ENCODE measurements at regions not wholly inside any gene's neighbourhood (a gene's known extent, or its start where the extent isn't known, plus 50 kb on each side); places are given as distances from the start of the nearest gene placed in this dataset.
"Not testable (repeated sequence)": the region's sequence is repeated elsewhere in the genome, so short reads cannot be mapped to it uniquely, and the experiment has no call there.

DNA sequence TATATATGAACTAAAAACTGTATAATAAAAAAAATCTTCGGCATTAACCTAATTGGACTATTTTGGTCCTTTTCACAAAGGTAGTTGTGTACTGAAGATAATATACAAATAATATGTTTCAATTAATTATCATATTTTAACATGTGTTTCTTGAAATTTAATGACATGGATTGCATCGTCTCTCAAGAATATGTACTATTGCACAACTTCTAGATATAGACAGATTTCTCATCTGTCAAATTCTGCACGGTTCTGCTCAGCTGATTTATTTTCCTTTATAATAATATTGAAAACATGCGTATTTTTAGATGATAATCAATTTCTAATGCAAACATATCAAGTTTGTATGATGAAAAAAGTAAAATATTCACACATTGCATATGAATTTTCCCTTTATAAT is 498.7 kb upstream of the PABPC4L start:
- CTCF ChIA-PET, result no interaction called here
- intact Hi-C loops (cut with micrococcal nuclease), result no loop called here
- Histone ChIP-seq H3K79me2 (ENCODE audit: insufficient read depth, low read length) (no peaks in the 10 kb centered on the region), H3K9me3 (ENCODE audit: control insufficient read depth in 1 of 2, insufficient read depth in 1 of 2, low read depth in 1 of 2, low read length in 2 of 2) (no peaks in the 10 kb centered on the region), H3K4me3 (replicated peaks in 1 of 2; ENCODE audit: low read depth in 1 of 2, low read length in 2 of 2) (no peak overlapping the region), H3K36me3 (ENCODE audit: control insufficient read depth in 1 of 2, insufficient read depth in 2 of 2, low read length in 2 of 2) (no peaks in the 10 kb centered on the region), H3K9me2 (ENCODE audit: insufficient read depth) (no peaks in the 10 kb centered on the region), H2AFZ (ENCODE audit: low read depth, low read length, poor library complexity, severe bottlenecking) (no peak overlapping the region), H3K4me2 (ENCODE audit: low read length) (no peak overlapping the region), H3K27me3 (ENCODE audit: insufficient read depth, low read length) (no peaks in the 10 kb centered on the region), H3K4me1 (ENCODE audit: control insufficient read depth in 1 of 2, insufficient read depth in 2 of 2, low read length in 2 of 2) (no peaks in the 10 kb centered on the region), H3K27ac (ENCODE audit: low read depth, low read length) (no peak overlapping the region), H4K20me1 (ENCODE audit: insufficient read depth) (no peaks in the 10 kb centered on the region), H3K9ac (ENCODE audit: low read length) (no peak overlapping the region)
- POLR2A ChIA-PET, result no interaction called here
- BruUV-seq (replicated peaks), result no TSS peak
- TF ChIP-seq CBX3 (IDR thresholded peaks at IDR 0.05; ENCODE audit: low read depth) (no peak), CEBPB (IDR thresholded peaks at IDR 0.05; ENCODE audit: low read depth) (no peak), ZFX (IDR thresholded peaks at IDR 0.05) (no peak), EZH2 (IDR thresholded peaks at IDR 0.05) (no peak), ATF3 (IDR thresholded peaks at IDR 0.05) (no peak)
- DNase-seq (ENCODE audit: low read depth, low spot score) (no peak), ATAC-seq (no peak)
- RAD21 ChIA-PET (ENCODE audit: low non-redundant PET in 1 of 2, low total read pairs in 2 of 2, uncharacterized antibody in 2 of 2, unreplicated experiment in 2 of 2), result no interaction called here

- RAD21 ChIA-PET (ENCODE audit: low non-redundant PET in 1 of 2, low total read pairs in 2 of 2, uncharacterized antibody in 2 of 2, unreplicated experiment in 2 of 2); H3K4me3 ChIP-seq (replicated peaks in 1 of 2; ENCODE audit: low read depth in 1 of 2, low read length in 2 of 2); H3K4me1 ChIP-seq (ENCODE audit: control insufficient read depth in 1 of 2, insufficient read depth in 2 of 2, low read length in 2 of 2); H3K4me2 ChIP-seq (ENCODE audit: low read length); H3K36me3 ChIP-seq (ENCODE audit: control insufficient read depth in 1 of 2, insufficient read depth in 2 of 2, low read length in 2 of 2); intact Hi-C loops (cut with micrococcal nuclease); H3K27me3 ChIP-seq (ENCODE audit: insufficient read depth, low read length); BruUV-seq (replicated peaks); H3K9ac ChIP-seq (ENCODE audit: low read length); H3K9me2 ChIP-seq (ENCODE audit: insufficient read depth); ATAC-seq; POLR2A ChIA-PET; H3K79me2 ChIP-seq (ENCODE audit: insufficient read depth, low read length); H4K20me1 ChIP-seq (ENCODE audit: insufficient read depth); H2AFZ ChIP-seq (ENCODE audit: low read depth, low read length, poor library complexity, severe bottlenecking); H3K27ac ChIP-seq (ENCODE audit: low read depth, low read length); CTCF ChIA-PET; H3K9me3 ChIP-seq (ENCODE audit: control insufficient read depth in 1 of 2, insufficient read depth in 1 of 2, low read depth in 1 of 2, low read length in 2 of 2); DNase-seq (ENCODE audit: low read depth, low spot score): not testable (repeated sequence)
Observed at GRCh38 chr4:134698831-134699230, 497.2 kb upstream of the PABPC4L start.

All from HCT116 (cell line).